ENCODE measurements at regions not wholly inside any gene's neighbourhood (a gene's known extent, or its start where the extent isn't known, plus 50 kb on each side); places are given as distances from the start of the nearest gene placed in this dataset.

GRCh38 chr17:27986805-27987684, 55.4 kb upstream of the NLK start:
- DNase-seq = no peak
- in situ Hi-C loops (cut with HindIII; ENCODE audit: low pct_ligation_motif_present, low pct_unique_long_range_greater_than_20kb, low sequenced_read_pairs) = no loop called here

DNA sequence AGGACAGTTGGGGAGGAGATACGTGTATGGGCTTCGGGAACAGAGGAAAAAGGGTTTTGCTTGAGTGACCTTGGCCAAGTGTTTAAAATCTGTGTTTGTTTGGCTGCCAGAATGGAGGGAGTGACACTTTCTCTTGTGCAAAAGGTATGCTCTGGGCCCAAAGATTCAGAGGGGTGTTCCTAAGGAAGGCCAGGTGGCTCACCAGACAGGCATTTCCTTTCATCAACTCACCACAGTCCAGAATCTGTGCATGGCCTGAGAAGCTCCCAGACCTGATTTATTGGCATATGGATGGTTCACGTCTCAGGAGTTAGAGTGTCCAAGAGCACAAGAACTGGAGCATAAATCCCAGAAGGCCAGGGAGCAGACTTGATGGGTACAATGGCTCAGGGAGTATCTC, 53.4 kb upstream of the NLK start:
- DNase-seq = no peak
- in situ Hi-C loops (cut with HindIII; ENCODE audit: low pct_ligation_motif_present, low pct_unique_long_range_greater_than_20kb, low sequenced_read_pairs) = no loop called here

DNA sequence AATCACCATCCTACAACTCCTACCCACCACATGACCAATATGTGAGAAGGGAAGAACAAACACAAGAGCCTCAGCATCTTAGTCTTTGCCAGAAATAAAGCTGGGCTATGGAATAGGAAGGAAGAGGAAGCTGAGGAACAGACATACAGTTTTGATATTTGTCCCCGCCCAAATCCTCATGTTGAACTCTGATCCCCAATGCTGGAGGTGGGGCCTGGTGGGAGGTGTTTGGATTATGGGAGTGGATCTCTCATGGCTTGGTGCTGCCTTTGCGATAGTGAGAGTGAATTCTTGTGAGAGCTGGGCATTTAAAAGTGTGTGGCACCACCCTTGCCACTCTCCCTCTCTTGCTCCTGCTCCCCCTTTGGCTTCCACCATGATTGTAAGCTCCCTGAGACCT, 52.4 kb upstream of the NLK start:
- DNase-seq = no peak
- in situ Hi-C loops (cut with HindIII; ENCODE audit: low pct_ligation_motif_present, low pct_unique_long_range_greater_than_20kb, low sequenced_read_pairs) = no loop called here

- in situ Hi-C loops (cut with HindIII; ENCODE audit: low pct_ligation_motif_present, low pct_unique_long_range_greater_than_20kb, low sequenced_read_pairs) = no loop called here
- no peak for DNase-seq
Measured at GRCh38 chr17:27990979-27991378, 51.5 kb upstream of the NLK start.

GRCh38 chr17:27991462-27991993, 50.9 kb upstream of the NLK start:
- in situ Hi-C loops (cut with HindIII; ENCODE audit: low pct_ligation_motif_present, low pct_unique_long_range_greater_than_20kb, low sequenced_read_pairs) = no loop called here
- no peak for DNase-seq
